Cardiac septum (tissue), 1 donor: ENCODE measurements at regions not wholly inside any gene's neighbourhood (a gene's known extent, or its start where the extent isn't known, plus 50 kb on each side); places are given as distances from the start of the nearest gene placed in this dataset.
"Not testable (repeated sequence)": the region's sequence is repeated elsewhere in the genome, so short reads cannot be mapped to it uniquely, and the experiment has no call there.

ENCODE experiments used
- DNase-seq: peaks from one replicate; pipeline ENCODE4 v3.0.0-alpha.2; 2020; ENCODE audit warnings: low spot score
- intact Hi-C: fragments of 100-400 bp; cut with DNase I; formaldehyde crosslinking; loops from one replicate; pipeline ENCODE4 v1.14.0; 2022
- donor health status: DM: no; HTN: no; CAD: no.

DNA sequence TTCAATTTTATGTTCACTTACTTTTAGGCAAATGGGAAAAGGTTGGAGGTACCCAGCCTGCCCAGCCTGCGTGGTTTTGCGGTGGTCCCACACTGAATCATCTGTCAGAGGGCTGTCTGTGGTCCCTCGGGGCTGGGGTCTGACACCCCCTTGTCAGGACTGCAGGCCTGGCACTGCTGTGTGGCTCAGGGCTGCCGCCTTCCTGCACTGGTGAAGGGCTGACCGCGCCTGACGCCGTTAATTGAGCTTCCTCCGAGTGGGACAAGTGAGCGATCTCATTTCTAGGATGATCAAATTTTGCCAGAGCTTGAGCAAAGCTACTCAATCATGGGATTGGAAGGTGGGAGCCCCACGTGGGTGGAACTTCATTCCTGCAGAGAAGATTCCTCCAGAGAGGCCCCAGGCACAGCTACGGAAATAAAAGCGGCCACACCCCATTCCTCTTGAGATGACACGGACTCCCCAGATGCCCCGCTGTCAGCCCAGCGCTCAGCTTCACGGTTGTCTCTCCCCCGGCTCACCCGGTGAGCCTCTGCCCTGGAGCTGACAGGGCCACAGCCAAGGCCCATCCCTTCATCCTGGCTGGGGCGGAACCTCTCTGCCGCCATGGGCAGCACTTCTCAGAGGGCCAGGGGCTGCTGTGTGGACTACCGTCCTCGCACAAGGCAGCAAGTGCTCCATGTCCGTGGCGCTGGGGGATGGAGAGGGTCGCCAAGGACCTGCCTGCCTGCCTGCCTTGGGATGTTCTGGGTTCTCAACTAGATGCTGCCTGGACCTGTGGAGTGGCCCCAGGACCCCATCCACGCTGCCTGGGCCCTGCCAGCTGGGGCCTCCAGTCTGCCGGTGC, 215.5 kb upstream of the SGCG start:
- intact Hi-C loops, DNase-seq: not testable (repeated sequence)

- intact Hi-C loops, DNase-seq: not testable (repeated sequence)
These were observed 214.9 kb upstream of the SGCG start for GRCh38 chr13:22965858-22966239.

GRCh38 chr13:22966753-22967152, 214.0 kb upstream of the SGCG start:
- DNase-seq, intact Hi-C loops: not testable (repeated sequence)

DNA sequence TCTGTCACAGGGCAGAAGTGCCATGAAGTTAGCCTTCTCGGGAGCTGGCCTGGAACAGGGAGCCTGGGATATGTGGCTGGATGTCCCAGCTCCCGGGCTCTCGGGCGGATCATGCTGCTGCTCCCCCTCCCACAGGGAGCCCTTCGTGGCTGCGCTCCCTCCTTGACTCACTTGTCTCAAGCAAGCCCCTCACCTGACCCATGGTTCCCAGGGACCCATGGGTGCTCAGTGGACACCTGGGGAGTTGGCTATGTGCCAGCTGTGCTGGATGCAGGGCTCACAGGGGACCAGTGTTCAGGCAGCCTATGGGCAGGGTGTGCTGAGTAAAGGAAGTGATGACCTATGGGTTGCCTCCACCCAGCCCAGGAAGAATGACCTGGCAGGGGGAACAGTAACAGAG, 213.1 kb upstream of the SGCG start:
- intact Hi-C loops, result no loop called here
- DNase-seq, result no peak

GRCh38 chr13:22979952-22980351, 200.8 kb upstream of the SGCG start:
- intact Hi-C loops, result no loop called here
- DNase-seq, result no peak

DNA sequence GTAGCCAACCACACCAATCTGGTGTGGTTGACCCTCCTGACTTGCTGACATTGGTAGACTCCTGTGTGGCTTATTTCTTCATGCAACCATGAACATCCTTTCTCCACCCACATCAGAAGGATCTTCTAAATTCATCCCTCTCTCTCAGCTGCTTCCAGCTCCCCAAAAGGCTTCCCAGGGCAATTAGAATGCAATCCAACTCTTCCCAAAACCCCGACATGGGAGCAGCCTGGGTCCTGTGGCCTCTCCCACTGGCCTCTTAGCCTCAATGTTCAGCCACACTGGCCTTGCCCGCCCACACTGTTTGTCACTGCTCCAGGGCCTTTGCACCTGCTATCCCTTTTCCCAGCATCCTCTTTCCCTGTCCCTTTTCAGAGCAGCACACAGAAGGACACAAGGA, 199.8 kb upstream of the SGCG start:
- intact Hi-C loops, result no loop called here
- DNase-seq, result no peak

DNA sequence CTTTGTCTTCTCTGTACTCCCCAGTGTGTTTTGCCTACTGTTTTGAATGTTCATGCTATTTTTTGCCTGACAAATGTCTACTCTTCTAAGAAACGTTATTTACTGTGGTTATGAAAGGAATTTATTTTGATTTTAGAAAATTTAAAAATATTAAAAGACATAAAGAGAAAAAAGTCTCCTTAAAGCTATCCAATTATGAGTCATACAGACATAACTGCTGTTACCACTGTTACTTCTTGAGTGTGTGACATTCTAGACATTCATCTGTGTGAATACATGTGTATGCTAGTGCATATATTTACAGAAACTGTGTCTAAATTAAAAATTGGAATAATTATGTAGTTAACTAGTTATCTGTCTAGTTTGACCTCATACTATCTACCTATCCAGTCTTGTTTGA, 187.6 kb upstream of the SGCG start:
- intact Hi-C loops, result no loop called here
- no peak for DNase-seq

DNA sequence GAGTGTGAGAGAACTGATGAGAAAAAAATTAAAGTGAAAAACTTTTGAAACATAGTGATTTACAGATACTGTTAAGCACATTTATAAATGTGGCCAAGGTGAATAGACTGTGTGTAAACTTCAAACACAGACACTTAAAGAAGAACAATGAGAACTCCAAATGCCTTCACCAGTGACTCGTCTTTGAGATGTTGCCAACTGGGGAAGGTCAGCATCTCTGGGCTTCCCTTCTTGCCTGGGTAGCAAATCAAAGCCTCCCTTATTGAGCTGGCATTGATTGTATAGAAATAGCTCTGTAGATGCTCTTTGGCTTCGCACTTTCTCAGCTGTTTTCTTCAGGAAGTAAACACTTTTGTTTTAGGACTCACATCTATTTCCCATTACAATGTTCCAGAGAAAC, 177.3 kb upstream of the SGCG start:
- intact Hi-C loops, result no loop called here
- DNase-seq, result no peak

DNA sequence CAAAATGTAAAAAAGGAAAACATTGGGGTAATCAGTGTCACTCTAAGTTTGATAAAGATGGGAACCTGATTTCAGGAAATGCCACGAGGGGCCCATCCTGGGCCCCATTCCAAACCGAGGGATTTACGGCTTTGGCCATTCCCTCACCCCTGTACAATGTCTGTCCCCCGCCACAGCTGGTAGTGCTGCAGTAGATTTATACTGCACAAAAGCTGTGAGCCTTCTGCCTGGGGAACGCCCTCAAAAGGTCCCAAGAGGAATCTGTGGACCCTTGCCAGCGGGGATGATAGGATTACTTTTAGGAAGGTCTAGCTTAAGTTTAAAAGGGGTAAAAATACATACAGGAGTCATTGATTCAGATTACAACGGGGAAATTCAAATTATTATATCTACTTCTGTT, 173.4 kb upstream of the SGCG start:
- intact Hi-C loops, result no loop called here
- no peak for DNase-seq

DNA sequence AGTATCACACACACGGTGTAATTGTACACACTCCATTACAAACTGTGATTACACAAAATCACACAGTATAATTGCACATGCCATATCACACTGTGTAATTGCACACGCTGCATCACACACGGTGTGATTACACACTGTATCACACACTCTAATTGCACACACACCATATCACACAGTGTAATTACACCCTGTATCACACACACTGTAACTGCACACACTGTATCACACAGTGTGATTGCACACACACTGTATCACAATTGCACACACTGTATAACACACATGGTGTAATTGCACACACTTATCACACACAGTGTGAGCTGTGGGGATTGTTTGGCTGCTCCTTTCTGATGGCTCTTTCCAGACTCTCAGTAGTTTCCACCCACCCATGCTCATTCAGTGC, 162.6 kb upstream of the SGCG start:
- intact Hi-C loops, result no loop called here
- no peak for DNase-seq

GRCh38 chr13:23020246-23020843, 160.4 kb upstream of the SGCG start:
- no peak for DNase-seq
- intact Hi-C loops, result loop anchor here (5.0 to 10.0 kb wide), 2 partner anchors 216 to 292 kb away; no protein-coding TSS in a partner anchor

GRCh38 chr13:23021906-23022305, 158.9 kb upstream of the SGCG start:
- no peak for DNase-seq
- intact Hi-C loops, result loop anchor here (5.0 to 10.0 kb wide), 2 partner anchors 217 to 290 kb away; no protein-coding TSS in a partner anchor

GRCh38 chr13:23022704-23023103, 158.1 kb upstream of the SGCG start:
- intact Hi-C loops, result loop anchor here (5.0 to 10.0 kb wide), 2 partner anchors 218 to 290 kb away; no protein-coding TSS in a partner anchor

GRCh38 chr13:23025864-23026608, 154.7 kb upstream of the SGCG start:
- no peak for DNase-seq
- intact Hi-C loops, result loop anchor here (10.0 kb wide), 1 partner anchor 221 kb away; no protein-coding TSS in a partner anchor

More at GRCh38 chr13:23022704-23023103, 158.1 kb upstream of the SGCG start:
- DNase-seq, result no peak

- DNase-seq, result no peak
- intact Hi-C loops, result no loop called here
These were observed 141.4 kb upstream of the SGCG start for GRCh38 chr13:23039266-23039935.

GRCh38 chr13:23042181-23042580, 138.6 kb upstream of the SGCG start:
- DNase-seq, result no peak
- intact Hi-C loops, result no loop called here

- intact Hi-C loops, result no loop called here
- no peak for DNase-seq
These were observed 135.9 kb upstream of the SGCG start for GRCh38 chr13:23044906-23045305.

- intact Hi-C loops, result no loop called here
- no peak for DNase-seq
These were observed 130.7 kb upstream of the SGCG start for GRCh38 chr13:23050126-23050525.

DNA sequence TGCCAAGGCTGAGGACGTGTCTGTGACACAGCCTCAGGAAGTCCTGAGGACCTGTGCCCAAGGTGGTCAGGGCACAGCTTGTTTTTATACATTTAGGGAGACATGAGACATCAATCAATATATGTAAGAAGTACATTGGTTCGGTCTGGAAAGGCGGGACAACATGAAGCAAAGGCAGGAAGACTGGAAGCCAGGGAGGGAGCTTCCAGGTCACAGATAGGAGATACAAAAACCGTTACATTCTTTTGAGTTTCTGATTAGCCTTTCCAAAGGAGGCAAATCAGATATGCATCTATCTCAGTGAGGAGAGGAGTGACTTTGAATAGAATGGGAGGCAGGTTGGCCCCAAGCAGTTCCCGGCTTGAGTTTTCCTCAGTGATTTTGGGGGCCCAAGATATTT, 127.1 kb upstream of the SGCG start:
- DNase-seq, intact Hi-C loops: not testable (repeated sequence)

- intact Hi-C loops, result no loop called here
- DNase-seq, result no peak
These were observed 121.6 kb upstream of the SGCG start for GRCh38 chr13:23059173-23059572.
